MM.1S (cell line): ENCODE measurements at regions not wholly inside any gene's neighbourhood (a gene's known extent, or its start where the extent isn't known, plus 50 kb on each side); places are given as distances from the start of the nearest gene placed in this dataset.

Source experiments
- DNase-seq: peaks from one replicate; pipeline ENCODE4 v3.0.0-alpha.2; 2015
- H2AFZ ChIP-seq: fragments of 300-600 bp; sonication (generic); 2 replicates; pipeline ENCODE4 v1.6.0; 2016; ENCODE audit warnings: antibody characterized with exemption, low read length
- H3F3A ChIP-seq: fragments of 300-600 bp; sonication (generic); 2 replicates; pipeline ENCODE4 v1.6.1; 2016; ENCODE audit warnings: mild to moderate bottlenecking, antibody characterized with exemption, low read length, moderate library complexity, mixed read lengths; ENCODE audit not compliant: insufficient read depth
- H3K27ac ChIP-seq: fragments of 300-600 bp; sonication (generic); 2 replicates; pipeline ENCODE4 v1.5.1; 2016; ENCODE audit warnings: mild to moderate bottlenecking, low read length
- H3K27me3 ChIP-seq: fragments of 300-600 bp; sonication (generic); replicated peaks from 2 replicates; pipeline ENCODE4 v1.6.0; 2016; ENCODE audit warnings: low read length; ENCODE audit not compliant: insufficient read depth
- H3K36me3 ChIP-seq: fragments of 300-600 bp; sonication (generic); replicated peaks from 2 replicates; pipeline ENCODE4 v1.6.1; 2016; ENCODE audit warnings: mild to moderate bottlenecking, low read length, mixed read lengths; ENCODE audit not compliant: insufficient read depth
- H3K4me1 ChIP-seq: fragments of 300-600 bp; sonication (generic); 2 replicates; pipeline ENCODE4 v1.6.1; 2016; ENCODE audit warnings: low read length, mixed read lengths
- H3K4me2 ChIP-seq: fragments of 300-600 bp; sonication (generic); 2 replicates; pipeline ENCODE4 v1.6.0; 2016; ENCODE audit warnings: low read depth, low read length
- H3K4me3 ChIP-seq: fragments of 300-600 bp; sonication (generic); 2 replicates; pipeline ENCODE4 v1.5.1; 2016; ENCODE audit warnings: low read length, mixed read lengths
- H3K79me2 ChIP-seq: fragments of 300-600 bp; sonication (generic); 2 replicates; pipeline ENCODE4 v1.6.1; 2016; ENCODE audit warnings: mixed run types, low read length, mixed read lengths
- H3K9ac ChIP-seq: fragments of 300-600 bp; sonication (generic); 2 replicates; pipeline ENCODE4 v1.6.1; 2016; ENCODE audit warnings: low read length, mixed read lengths
- H3K9me2 ChIP-seq: fragments of 300-600 bp; sonication (generic); replicated peaks from 2 replicates; pipeline ENCODE4 v1.6.1; 2016; ENCODE audit warnings: mild to moderate bottlenecking, low read length, mixed read lengths; ENCODE audit not compliant: insufficient read depth
- H3K9me3 ChIP-seq: fragments of 300-600 bp; sonication (generic); replicated peaks from 2 replicates; pipeline ENCODE4 v1.6.1; 2016; ENCODE audit warnings: mild to moderate bottlenecking, low read length, mixed read lengths; ENCODE audit not compliant: insufficient read depth
- H4K20me1 ChIP-seq: fragments of 300-600 bp; sonication (generic); 2 replicates; pipeline ENCODE4 v1.6.1; 2016; ENCODE audit warnings: mild to moderate bottlenecking, low read length, moderate library complexity, mixed read lengths; ENCODE audit not compliant: insufficient read depth
- CTCF ChIP-seq: fragments of 300-600 bp; sonication (generic); IDR thresholded peaks from 2 replicates; pipeline ENCODE4 v1.5.1; 2016; ENCODE audit warnings: antibody characterized with exemption, low read length, mixed read lengths
- EZH2 ChIP-seq: fragments of 300-600 bp; sonication (generic); optimal IDR thresholded peaks from 2 replicates; pipeline ENCODE3; 2017; ENCODE audit warnings: low read depth, mild to moderate bottlenecking, antibody characterized with exemption, low read length, mixed read lengths
- EZH2phosphoT487 ChIP-seq: fragments of 300-600 bp; sonication (generic); IDR thresholded peaks from 2 replicates; pipeline ENCODE4 v1.6.1; 2018; ENCODE audit warnings: antibody characterized with exemption, low read length

GRCh38 chr21:27713154-27714109 lies 746.5 kb upstream of the ADAMTS5 start:
- Histone ChIP-seq H3K9ac (no peak overlapping the region), H3K9me2 (no peaks in the 10 kb centered on the region), H3K4me1 (no peaks in the 10 kb centered on the region), H3K27me3 (no peaks in the 10 kb centered on the region), H3K4me2 (no peak overlapping the region), H3K27ac (no peak overlapping the region), H4K20me1 (no peaks in the 10 kb centered on the region), H3K9me3 (no peaks in the 10 kb centered on the region), H3K36me3 (no peaks in the 10 kb centered on the region), H3K79me2 (no peaks in the 10 kb centered on the region), H3F3A (no peaks in the 10 kb centered on the region), H3K4me3 (no peak overlapping the region), H2AFZ (no peak overlapping the region)
- TF ChIP-seq EZH2, result no peak
- no peak for TF ChIP-seq CTCF
- TF ChIP-seq EZH2phosphoT487, result no peak
- no peak for DNase-seq

DNA sequence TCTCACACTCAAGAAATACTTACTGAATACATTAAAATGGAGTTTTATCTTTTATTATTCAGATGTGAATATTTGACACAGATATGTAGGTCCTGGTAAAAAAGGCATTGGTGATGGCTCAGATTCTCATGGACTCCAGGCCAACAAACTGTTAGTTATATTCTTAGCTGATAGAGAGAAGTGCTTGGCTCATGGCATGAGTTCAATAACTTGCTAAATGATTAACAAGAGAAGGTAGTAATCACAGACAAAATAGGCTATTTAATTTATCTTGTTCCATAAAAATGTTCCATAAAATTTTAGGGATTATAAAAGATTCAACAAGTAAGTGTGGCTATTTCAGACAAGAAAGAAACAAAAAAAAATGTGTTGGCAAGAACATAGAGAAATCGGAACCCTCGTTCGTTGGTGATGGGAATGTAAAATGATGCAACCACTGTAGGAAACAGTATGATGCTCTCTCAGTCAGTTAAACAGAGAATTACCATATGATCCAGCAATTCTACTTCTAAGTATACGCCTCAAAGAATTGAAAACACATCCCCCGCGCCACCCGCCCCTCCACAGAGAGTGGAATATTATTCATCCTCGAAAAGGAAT lies 737.8 kb upstream of the ADAMTS5 start:
- TF ChIP-seq CTCF (no peak), EZH2 (no peak), EZH2phosphoT487 (no peak)
- Histone ChIP-seq H3F3A (no peaks in the 10 kb centered on the region), H3K9me2 (no peaks in the 10 kb centered on the region), H3K4me3 (no peak overlapping the region), H3K36me3 (no peaks in the 10 kb centered on the region), H3K27ac (no peak overlapping the region), H4K20me1 (no peaks in the 10 kb centered on the region), H3K27me3 (no peaks in the 10 kb centered on the region), H2AFZ (no peak overlapping the region), H3K9me3 (no peaks in the 10 kb centered on the region), H3K9ac (no peak overlapping the region), H3K4me1 (no peaks in the 10 kb centered on the region), H3K79me2 (no peaks in the 10 kb centered on the region), H3K4me2 (no peak overlapping the region)
- DNase-seq, result no peak

GRCh38 chr21:27703791-27704190 lies 736.9 kb upstream of the ADAMTS5 start:
- Histone ChIP-seq H3K4me1 (no peaks in the 10 kb centered on the region), H3K9me3 (no peaks in the 10 kb centered on the region), H2AFZ (no peak overlapping the region), H3K4me2 (no peak overlapping the region), H3K9ac (no peak overlapping the region), H3K4me3 (no peak overlapping the region), H3K9me2 (no peaks in the 10 kb centered on the region), H3K27ac (no peak overlapping the region), H3K79me2 (no peaks in the 10 kb centered on the region), H4K20me1 (no peaks in the 10 kb centered on the region), H3F3A (no peaks in the 10 kb centered on the region), H3K36me3 (no peaks in the 10 kb centered on the region), H3K27me3 (no peaks in the 10 kb centered on the region)
- no peak for DNase-seq
- TF ChIP-seq EZH2 (no peak), CTCF (no peak), EZH2phosphoT487 (no peak)
